ENCODE measurements at regions not wholly inside any gene's neighbourhood (a gene's known extent, or its start where the extent isn't known, plus 50 kb on each side); places are given as distances from the start of the nearest gene placed in this dataset.
"Not testable (repeated sequence)": the region's sequence is repeated elsewhere in the genome, so short reads cannot be mapped to it uniquely, and the experiment has no call there.

GRCh38 chr7:67913604-67914003 lies 917.0 kb downstream of the TYW1 start:
- Mint-ChIP-seq H3K27ac (no peak overlapping the region), H3K27me3 (no peaks in the 10 kb centered on the region), H3K9me3 (peaks cover 9 to 26% of the 10 kb centered on the region in 2 donors), H3K36me3 (peaks cover 0 to 13% of the 10 kb centered on the region in 2 donors), H3K4me3 (no peak overlapping the region), H3K4me1 (peaks cover 5% of the 10 kb centered on the region in 2 donors)
- ATAC-seq (replicated peaks), result no peak
- no peak for DNase-seq

- ATAC-seq (replicated peaks); H3K27me3 Mint-ChIP-seq; H3K4me3 Mint-ChIP-seq; H3K4me1 Mint-ChIP-seq; DNase-seq; H3K27ac Mint-ChIP-seq: not testable (repeated sequence)
- peaks cover 12 to 18% of the 10 kb centered on the region in 2 donors for H3K9me3 Mint-ChIP-seq
- H3K36me3 Mint-ChIP-seq, result peaks cover 0 to 13% of the 10 kb centered on the region in 2 donors
Observed at GRCh38 chr7:67916111-67916510, 919.5 kb downstream of the TYW1 start.

GRCh38 chr7:67916571-67917436 lies 920.2 kb downstream of the TYW1 start:
- H3K9me3 Mint-ChIP-seq, result peaks cover 12 to 18% of the 10 kb centered on the region in 2 donors

GRCh38 chr7:67917437-67917755 lies 920.8 kb downstream of the TYW1 start:
- H3K4me3 Mint-ChIP-seq, result no peak overlapping the region
- ATAC-seq (replicated peaks), result no peak
- H3K27ac Mint-ChIP-seq, result peak overlapping the region; percentile 71
- H3K4me1 Mint-ChIP-seq, result peaks cover 5% of the 10 kb centered on the region in 2 donors
- no peak for DNase-seq
- peaks cover 0 to 13% of the 10 kb centered on the region in 2 donors for H3K36me3 Mint-ChIP-seq
- H3K27me3 Mint-ChIP-seq, result no peaks in the 10 kb centered on the region
- peaks cover 12 to 21% of the 10 kb centered on the region in 2 donors for H3K9me3 Mint-ChIP-seq

More at GRCh38 chr7:67916571-67917436, 920.2 kb downstream of the TYW1 start:
- no peaks in the 10 kb centered on the region for H3K27me3 Mint-ChIP-seq
- H3K27ac Mint-ChIP-seq, result peak overlapping the region; percentile 71
- no peak for DNase-seq
- ATAC-seq (replicated peaks), result no peak
- H3K36me3 Mint-ChIP-seq, result peaks cover 0 to 13% of the 10 kb centered on the region in 2 donors
- H3K4me1 Mint-ChIP-seq, result peaks cover 5% of the 10 kb centered on the region in 2 donors
- no peak overlapping the region for H3K4me3 Mint-ChIP-seq

- H3K27ac Mint-ChIP-seq, result peak overlapping the region; percentile 83
- H3K27me3 Mint-ChIP-seq, result no peaks in the 10 kb centered on the region
- H3K9me3 Mint-ChIP-seq, result peaks cover 14 to 21% of the 10 kb centered on the region in 2 donors
- H3K36me3 Mint-ChIP-seq, result peaks cover 0 to 13% of the 10 kb centered on the region in 2 donors
- ATAC-seq (replicated peaks) (peak; percentile 58 to 61), DNase-seq (peak; percentile 49)
- H3K4me3 Mint-ChIP-seq, result peak overlapping the region; percentile 26 to 58
- H3K4me1 Mint-ChIP-seq, result peaks cover 5% of the 10 kb centered on the region in 2 donors
Observed at GRCh38 chr7:67918158-67918557, 921.5 kb downstream of the TYW1 start.

- no peak for DNase-seq
Observed at GRCh38 chr7:67923286-67923685, 926.7 kb downstream of the TYW1 start.

GRCh38 chr7:67928141-67928540 lies 931.5 kb downstream of the TYW1 start:
- ATAC-seq (replicated peaks), result no peak
- Mint-ChIP-seq H3K36me3 (no peaks in the 10 kb centered on the region), H3K9me3 (peaks cover 8 to 10% of the 10 kb centered on the region in 2 donors), H3K4me3 (no peak overlapping the region), H3K4me1 (no peaks in the 10 kb centered on the region), H3K27ac (no peak overlapping the region), H3K27me3 (no peaks in the 10 kb centered on the region)
- DNase-seq, result no peak

More at GRCh38 chr7:67923286-67923685, 926.7 kb downstream of the TYW1 start:
- ATAC-seq (replicated peaks), result no peak
- Mint-ChIP-seq H3K27ac (no peak overlapping the region), H3K4me1 (peaks cover 0 to under 1% of the 10 kb centered on the region in 2 donors), H3K36me3 (peaks cover 0 to 2% of the 10 kb centered on the region in 2 donors), H3K27me3 (no peaks in the 10 kb centered on the region), H3K4me3 (no peak overlapping the region), H3K9me3 (peaks cover 6 to 11% of the 10 kb centered on the region in 2 donors)

GRCh38 chr7:67936447-67936846 lies 939.8 kb downstream of the TYW1 start:
- H3K27me3 Mint-ChIP-seq; H3K27ac Mint-ChIP-seq; H3K36me3 Mint-ChIP-seq; ATAC-seq (replicated peaks); H3K4me1 Mint-ChIP-seq; DNase-seq; H3K4me3 Mint-ChIP-seq: not testable (repeated sequence)
- H3K9me3 Mint-ChIP-seq, result peaks cover 9 to 13% of the 10 kb centered on the region in 2 donors

GRCh38 chr7:67940400-67940799 lies 943.8 kb downstream of the TYW1 start:
- H3K36me3 Mint-ChIP-seq, result no peaks in the 10 kb centered on the region
- no peak overlapping the region for H3K4me3 Mint-ChIP-seq
- no peaks in the 10 kb centered on the region for H3K27me3 Mint-ChIP-seq
- no peaks in the 10 kb centered on the region for H3K4me1 Mint-ChIP-seq
- DNase-seq, result no peak
- no peak overlapping the region for H3K27ac Mint-ChIP-seq
- ATAC-seq (replicated peaks), result no peak
- H3K9me3 Mint-ChIP-seq, result peaks cover 8 to 10% of the 10 kb centered on the region in 2 donors

- H3K4me1 Mint-ChIP-seq, result no peaks in the 10 kb centered on the region
- no peak overlapping the region for H3K27ac Mint-ChIP-seq
- no peaks in the 10 kb centered on the region for H3K27me3 Mint-ChIP-seq
- ATAC-seq (replicated peaks) (no peak), DNase-seq (no peak)
- peaks cover 12 to 13% of the 10 kb centered on the region in 2 donors for H3K9me3 Mint-ChIP-seq
- H3K4me3 Mint-ChIP-seq, result no peak overlapping the region
- no peaks in the 10 kb centered on the region for H3K36me3 Mint-ChIP-seq
Observed at GRCh38 chr7:67947191-67947590, 950.6 kb downstream of the TYW1 start.

- Mint-ChIP-seq H3K4me1 (no peaks in the 10 kb centered on the region), H3K4me3 (no peak overlapping the region), H3K9me3 (peaks cover 12 to 13% of the 10 kb centered on the region in 2 donors), H3K27me3 (no peaks in the 10 kb centered on the region), H3K36me3 (no peaks in the 10 kb centered on the region), H3K27ac (no peak overlapping the region)
- no peak for DNase-seq
- no peak for ATAC-seq (replicated peaks)
Observed at GRCh38 chr7:67947646-67948045, 951.0 kb downstream of the TYW1 start.

- H3K27ac Mint-ChIP-seq, result no peak overlapping the region
- DNase-seq (no peak), ATAC-seq (replicated peaks) (no peak)
- no peak overlapping the region for H3K4me3 Mint-ChIP-seq
- no peaks in the 10 kb centered on the region for H3K36me3 Mint-ChIP-seq
- H3K27me3 Mint-ChIP-seq, result no peaks in the 10 kb centered on the region
- peaks cover 9 to 11% of the 10 kb centered on the region in 2 donors for H3K9me3 Mint-ChIP-seq
- H3K4me1 Mint-ChIP-seq, result no peaks in the 10 kb centered on the region
Observed at GRCh38 chr7:67950321-67951083, 953.9 kb downstream of the TYW1 start.

GRCh38 chr7:67955061-67955460 lies 958.4 kb downstream of the TYW1 start:
- Mint-ChIP-seq H3K9me3 (peaks cover 11 to 13% of the 10 kb centered on the region in 2 donors), H3K4me3 (no peak overlapping the region), H3K4me1 (no peaks in the 10 kb centered on the region), H3K36me3 (no peaks in the 10 kb centered on the region), H3K27me3 (no peaks in the 10 kb centered on the region), H3K27ac (no peak overlapping the region)
- no peak for ATAC-seq (replicated peaks)
- no peak for DNase-seq

- DNase-seq (no peak), ATAC-seq (replicated peaks) (no peak)
- Mint-ChIP-seq H3K4me3 (no peak overlapping the region), H3K27ac (no peak overlapping the region), H3K9me3 (peaks cover 14 to 20% of the 10 kb centered on the region in 2 donors), H3K4me1 (no peaks in the 10 kb centered on the region), H3K27me3 (no peaks in the 10 kb centered on the region), H3K36me3 (no peaks in the 10 kb centered on the region)
Observed at GRCh38 chr7:67962863-67963262, 966.2 kb downstream of the TYW1 start.

Data from stimulated activated naive B cell treated with anti-CD40 and anti-IgM and Interleukin-4, amounts not matched to agents 10 μg/mL and 1 μg/mL and 100 μg/mL, for 72 hours (primary cell).